IMR-90 (cell line): ENCODE measurements at regions not wholly inside any gene's neighbourhood (a gene's known extent, or its start where the extent isn't known, plus 50 kb on each side); places are given as distances from the start of the nearest gene placed in this dataset.
A peak's percentile ranks its signal among the peaks of the same experiment; 100 is the strongest.

ENCODE experiments used
- ATAC-seq: fragments of 200-7000 bp; cut with Tn5 transposase; 2 replicates; pipeline ENCODE4 v1.9.1; 2020; ENCODE audit warnings: low read depth, mild to moderate bottlenecking, moderate library complexity
- BruUV-seq: library from RNA; stranded (reverse); fragments of 400-500 nt; replicated peaks from 2 replicates; lab custom pipeline; 2021; lab: Mats Ljungman, UMichigan
- CTCF ChIA-PET: fragments of 300-600 bp; formaldehyde crosslinking; extraction: SDS; loops from one replicate; lab custom pipeline; 2021; ENCODE audit warnings: antibody characterized with exemption; lab: Yijun Ruan, JAX
- POLR2A ChIA-PET: fragments of 300-600 bp; sonication (Branson Sonifier 250); formaldehyde crosslinking; loops from one replicate; lab custom pipeline; 2022; ENCODE audit warnings: antibody characterized with exemption; ENCODE audit not compliant: unreplicated experiment; lab: Charles Lee
- DNase-seq: peaks from one replicate; pipeline ENCODE4 v3.0.0; 2013
- H2AFZ ChIP-seq: replicated peaks from 2 replicates; pipeline ENCODE3; 2013; ENCODE audit warnings: low read length, mild to moderate bottlenecking; ENCODE audit not compliant: poor library complexity
- H2AK5ac ChIP-seq: 2 replicates; pipeline ENCODE4 v1.6.1; 2013; ENCODE audit warnings: low read depth, low read length, inconsistent platforms
- H2AK9ac ChIP-seq: replicated peaks from 2 replicates; pipeline ENCODE3; 2013; ENCODE audit warnings: mild to moderate bottlenecking, low read depth, low read length, moderate library complexity; ENCODE audit not compliant: poor library complexity
- H2BK120ac ChIP-seq: 2 replicates; pipeline ENCODE4 v1.6.1; 2013; ENCODE audit warnings: low read depth, low read length, inconsistent platforms
- H2BK15ac ChIP-seq: 3 replicates; pipeline ENCODE4 v1.6.1; 2013; ENCODE audit warnings: low read depth, low read length, inconsistent platforms
- H2BK20ac ChIP-seq: 2 replicates; pipeline ENCODE4 v1.6.1; 2013; ENCODE audit warnings: low read depth, mild to moderate bottlenecking, inconsistent platforms, low read length, moderate library complexity
- H2BK5ac ChIP-seq: 2 replicates; pipeline ENCODE4 v1.6.1; 2013; ENCODE audit warnings: mild to moderate bottlenecking, low read depth, low read length, inconsistent platforms; ENCODE audit not compliant: poor library complexity, severe bottlenecking
- H3K14ac ChIP-seq: replicated peaks from 2 replicates; pipeline ENCODE4 v1.6.1; 2013; ENCODE audit warnings: low read depth, low read length, inconsistent platforms
- H3K18ac ChIP-seq: 2 replicates; pipeline ENCODE4 v1.6.1; 2013; ENCODE audit warnings: low read depth, low read length, control low read depth
- H3K23ac ChIP-seq: 2 replicates; pipeline ENCODE4 v1.6.1; 2013; ENCODE audit warnings: low read depth, low read length, inconsistent platforms
- H3K27ac ChIP-seq: 2 replicates; pipeline ENCODE4 v1.5.1; 2013; ENCODE audit warnings: mild to moderate bottlenecking, control low read depth, low read length; ENCODE audit not compliant: insufficient read depth
- H3K27me3 ChIP-seq: 2 replicates; pipeline ENCODE4 v1.6.1; 2013; ENCODE audit warnings: low read length; ENCODE audit not compliant: control insufficient read depth, insufficient read depth
- H3K36me3 ChIP-seq: 2 replicates; pipeline ENCODE4 v1.6.1; 2013; ENCODE audit warnings: low read length, mixed read lengths; ENCODE audit not compliant: control insufficient read depth, insufficient read depth
- H3K4ac ChIP-seq: 2 replicates; pipeline ENCODE4 v1.6.1; 2013; ENCODE audit warnings: low read depth, low read length, inconsistent platforms
- H3K4me1 ChIP-seq: 2 replicates; pipeline ENCODE4 v1.6.1; 2013; ENCODE audit warnings: low read length, mixed read lengths; ENCODE audit not compliant: control insufficient read depth, insufficient read depth
- H3K4me2 ChIP-seq: 2 replicates; pipeline ENCODE4 v1.6.1; 2013; ENCODE audit warnings: low read depth, mild to moderate bottlenecking, control low read depth, low read length, moderate library complexity
- H3K4me3 ChIP-seq: 2 replicates; pipeline ENCODE4 v1.5.1; 2013; ENCODE audit warnings: low read depth, mild to moderate bottlenecking, control low read depth, low read length, moderate library complexity; ENCODE audit not compliant: insufficient read depth
- H3K56ac ChIP-seq: 2 replicates; pipeline ENCODE4 v1.6.1; 2013; ENCODE audit warnings: low read length, inconsistent platforms; ENCODE audit not compliant: insufficient read depth; ENCODE audit errors: extremely low read depth
- H3K79me1 ChIP-seq, 2 experiments: 2 replicates each; pipeline ENCODE4 v1.6.1; 2013; ENCODE audit warnings: low read length in 2 of 2, inconsistent platforms in 1 of 2, low read depth in 1 of 2
- H3K9ac ChIP-seq: 2 replicates; pipeline ENCODE4 v1.6.1; 2013; ENCODE audit warnings: low read depth, low read length, control low read depth
- H3K9me1 ChIP-seq: 2 replicates; pipeline ENCODE4 v1.6.1; 2013; ENCODE audit warnings: low read length, inconsistent platforms; ENCODE audit not compliant: insufficient read depth
- H3K9me3 ChIP-seq: 2 replicates; pipeline ENCODE4 v1.6.1; 2013; ENCODE audit warnings: low read length; ENCODE audit not compliant: control insufficient read depth, insufficient read depth
- H4K20me1 ChIP-seq: 2 replicates; pipeline ENCODE4 v1.6.1; 2013; ENCODE audit warnings: low read length, inconsistent platforms; ENCODE audit not compliant: insufficient read depth
- H4K5ac ChIP-seq: 2 replicates; pipeline ENCODE4 v1.6.1; 2013; ENCODE audit warnings: mild to moderate bottlenecking, low read depth, low read length, control low read depth
- H4K8ac ChIP-seq, 2 experiments: 2 replicates each; pipeline ENCODE4 v1.6.1; 2013; ENCODE audit warnings: low read depth in 2 of 2, low read length in 2 of 2, control low read depth in 1 of 2, inconsistent platforms in 1 of 2
- H4K91ac ChIP-seq: 2 replicates; pipeline ENCODE4 v1.6.1; 2013; ENCODE audit warnings: low read depth, low read length, inconsistent platforms; ENCODE audit not compliant: insufficient read depth
- CHD1 ChIP-seq: IDR thresholded peaks from 2 replicates; pipeline ENCODE4 v1.6.1; 2012; ENCODE audit warnings: low read depth, low read length, improper control_type of control experiment
- MAFK ChIP-seq: IDR thresholded peaks from 2 replicates; pipeline ENCODE4 v1.6.1; 2012; ENCODE audit warnings: low read depth, low read length, improper control_type of control experiment
- MAZ ChIP-seq: IDR thresholded peaks from 2 replicates; pipeline ENCODE4 v1.6.1; 2012; ENCODE audit warnings: low read depth, mild to moderate bottlenecking, low read length, improper control_type of control experiment, moderate library complexity, borderline replicate concordance
- RFX5 ChIP-seq: IDR thresholded peaks from 2 replicates; pipeline ENCODE4 v1.8.0; 2012; ENCODE audit warnings: low read depth, mild to moderate bottlenecking, low read length, moderate library complexity
- SMC3 ChIP-seq: fragments of 150-350 bp; IDR thresholded peaks from 2 replicates; pipeline ENCODE4 v1.6.1; 2016; ENCODE audit warnings: low read depth, mild to moderate bottlenecking, antibody characterized with exemption, low read length, moderate library complexity
- WGBS, 2 experiments: methylation state at CpG; one replicate each; pipeline versions ENCODE4 v1.1.5 to v1.1.7; 2013; ENCODE audit warnings: missing lambda C conversion rate in 2 of 2; ENCODE audit not compliant: insufficient read length in 1 of 2; ENCODE audit errors: extremely low coverage in 2 of 2; 5-methylcytosine and 5-hydroxymethylcytosine counted together
- dilution Hi-C: fragments of 300-500 bp; cut with HindIII; formaldehyde crosslinking; loops from one replicate; pipeline ENCODE4 v1.14.3; 2018; ENCODE audit warnings: low sequenced_read_pairs; ENCODE audit not compliant: unreplicated experiment
- in situ Hi-C: fragments of 300-500 bp; cut with MboI; formaldehyde crosslinking; loops from 3 replicates; pipeline ENCODE4 v1.14.3; 2019; ENCODE audit warnings: low sequenced_read_pairs, inconsistent platforms, mixed read lengths
- intact Hi-C: fragments of 100-400 bp; cut with micrococcal nuclease; formaldehyde crosslinking; loops from 2 replicates; pipeline ENCODE4 v1.10.0; 2022
- TF ChIP-seq, protein P1 (sequence below): fragments of 150-350 bp; IDR thresholded peaks from 2 replicates; pipeline ENCODE4 v1.6.1; 2017; ENCODE audit warnings: mild to moderate bottlenecking, antibody characterized with exemption, low read length, low read depth
- TF ChIP-seq, protein P2 (sequence below): fragments of 150-350 bp; IDR thresholded peaks from 2 replicates; pipeline ENCODE4 v1.6.1; 2016; ENCODE audit warnings: low read depth, mild to moderate bottlenecking, low read length, moderate library complexity, borderline replicate concordance

DNA sequence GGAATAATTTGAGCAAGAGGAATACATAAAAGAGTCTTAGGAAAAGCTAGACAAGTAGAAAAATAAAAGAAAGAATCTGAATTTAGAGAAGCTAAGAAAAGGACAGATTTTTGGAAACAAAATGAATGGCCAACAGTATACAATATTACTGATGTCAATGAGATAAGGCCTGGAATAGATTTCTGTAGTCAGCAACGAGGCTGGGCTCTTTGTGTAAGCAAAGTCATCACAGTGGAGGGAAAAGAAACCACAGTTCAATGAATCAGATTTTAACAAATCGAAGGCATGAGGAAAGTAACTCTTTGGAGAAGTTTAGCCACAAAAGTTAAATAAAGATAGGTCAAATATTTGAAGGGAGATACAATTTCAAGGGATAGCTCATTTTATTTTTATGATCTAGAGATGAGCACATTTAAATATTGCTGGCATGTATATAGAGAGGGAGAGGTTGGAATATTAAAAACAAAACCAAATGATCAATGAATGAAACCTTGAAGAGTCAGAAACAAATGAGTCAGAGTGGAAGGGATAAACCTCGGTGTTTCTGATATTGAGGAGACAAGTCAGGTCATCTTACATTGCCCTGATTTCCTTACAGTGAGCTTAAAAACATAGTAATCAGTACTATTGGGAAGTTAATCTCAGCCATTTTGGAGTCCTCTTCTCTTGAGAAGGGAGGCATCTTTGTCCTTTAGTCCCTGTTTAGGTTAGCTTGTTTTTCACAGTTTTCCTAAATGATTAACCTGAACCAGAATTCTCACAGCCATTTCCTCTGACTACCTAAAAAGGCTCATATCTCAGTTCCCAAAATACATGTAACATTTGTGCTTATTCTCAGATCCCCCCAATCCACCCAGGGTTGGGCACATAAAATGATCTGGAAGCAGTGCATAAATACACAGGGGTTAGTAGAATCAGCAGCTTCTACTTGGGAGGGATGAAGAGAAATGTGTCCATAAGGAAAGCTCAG is 620.0 kb upstream of the B3GALT2 start (continued):
- no peak for TF ChIP-seq RFX5

DNA sequence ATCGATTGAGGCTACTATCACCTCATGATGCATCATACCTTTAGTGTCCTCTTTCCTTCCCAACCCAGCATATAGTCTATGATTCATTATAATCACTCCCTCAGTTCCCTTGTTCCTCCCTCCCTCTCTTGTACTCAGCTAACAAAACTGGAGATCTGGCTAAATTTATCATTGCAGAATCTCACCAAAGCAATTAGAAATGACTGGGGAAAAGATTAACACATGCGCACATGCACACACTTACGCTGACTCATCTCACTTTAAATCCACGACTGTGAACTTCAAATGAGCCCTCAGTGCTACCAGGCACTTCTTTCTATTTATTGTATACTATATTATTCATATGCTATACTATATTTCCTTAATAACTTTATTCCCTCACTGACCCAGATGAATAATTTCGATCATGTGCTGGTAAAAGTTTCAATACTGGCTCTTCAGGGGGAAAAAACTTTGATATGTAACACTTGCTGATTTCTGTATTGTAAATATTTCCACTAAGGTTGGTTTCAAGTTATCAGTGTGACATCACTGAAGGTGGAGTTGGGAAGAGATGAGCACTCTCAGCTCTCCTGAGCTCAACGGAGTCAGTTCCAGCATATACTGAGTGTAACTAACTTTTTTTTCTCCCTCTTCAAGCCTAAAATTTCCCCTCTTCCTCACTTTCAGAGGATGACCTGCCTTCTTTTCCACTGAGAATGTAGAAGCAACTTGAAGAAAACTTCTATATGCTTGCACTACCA is 613.7 kb upstream of the B3GALT2 start:
- no peak overlapping the region for H2BK120ac ChIP-seq
- peak; percentile 8 for DNase-seq
- H3K9me1 ChIP-seq: no peaks in the 10 kb centered on the region
- H3K9ac ChIP-seq: no peak overlapping the region
- no peak overlapping the region for H3K56ac ChIP-seq
- H4K8ac ChIP-seq: no peak overlapping the region
- no peak overlapping the region for H2BK15ac ChIP-seq
- no peaks in the 10 kb centered on the region for H3K36me3 ChIP-seq
- dilution Hi-C loops: no loop called here
- ChIA-PET CTCF (interaction anchor here (0.6 kb wide), 1 partner anchor 19 kb away, joined by 3 read pairs; no protein-coding TSS in a partner anchor), POLR2A (no interaction called here)
- 100% methylated on average over 1 of the region's 6 CpGs; no CpG with 5 or more reads in 1 of the 2 experiments for WGBS, 2 experiments
- no peak overlapping the region for H2AK5ac ChIP-seq
- H3K27ac ChIP-seq: no peak overlapping the region
- no peaks in the 10 kb centered on the region for H4K20me1 ChIP-seq
- no peaks in the 10 kb centered on the region for H3K27me3 ChIP-seq
- H3K4me1 ChIP-seq: 0 out of 2 replicates have a peak, but pooled peaks cover 2% of the 10 kb centered on the region
- intact Hi-C loops: no loop called here
- no peak overlapping the region for H3K4me2 ChIP-seq
- no peaks in the 10 kb centered on the region for H3K9me3 ChIP-seq
- no peak overlapping the region for H3K18ac ChIP-seq
- H3K23ac ChIP-seq: no peak overlapping the region
- H2AFZ ChIP-seq: no peak overlapping the region
- no peak overlapping the region for H2BK20ac ChIP-seq
- no peak for TF ChIP-seq CHD1
- no peak for TF ChIP-seq MAFK
- TF ChIP-seq, protein P1, sequence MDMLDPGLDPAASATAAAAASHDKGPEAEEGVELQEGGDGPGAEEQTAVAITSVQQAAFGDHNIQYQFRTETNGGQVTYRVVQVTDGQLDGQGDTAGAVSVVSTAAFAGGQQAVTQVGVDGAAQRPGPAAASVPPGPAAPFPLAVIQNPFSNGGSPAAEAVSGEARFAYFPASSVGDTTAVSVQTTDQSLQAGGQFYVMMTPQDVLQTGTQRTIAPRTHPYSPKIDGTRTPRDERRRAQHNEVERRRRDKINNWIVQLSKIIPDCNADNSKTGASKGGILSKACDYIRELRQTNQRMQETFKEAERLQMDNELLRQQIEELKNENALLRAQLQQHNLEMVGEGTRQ: no peak
- no peak for TF ChIP-seq MAZ
- TF ChIP-seq SMC3: no peak
- TF ChIP-seq, protein P2, sequence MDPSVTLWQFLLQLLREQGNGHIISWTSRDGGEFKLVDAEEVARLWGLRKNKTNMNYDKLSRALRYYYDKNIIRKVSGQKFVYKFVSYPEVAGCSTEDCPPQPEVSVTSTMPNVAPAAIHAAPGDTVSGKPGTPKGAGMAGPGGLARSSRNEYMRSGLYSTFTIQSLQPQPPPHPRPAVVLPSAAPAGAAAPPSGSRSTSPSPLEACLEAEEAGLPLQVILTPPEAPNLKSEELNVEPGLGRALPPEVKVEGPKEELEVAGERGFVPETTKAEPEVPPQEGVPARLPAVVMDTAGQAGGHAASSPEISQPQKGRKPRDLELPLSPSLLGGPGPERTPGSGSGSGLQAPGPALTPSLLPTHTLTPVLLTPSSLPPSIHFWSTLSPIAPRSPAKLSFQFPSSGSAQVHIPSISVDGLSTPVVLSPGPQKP: no peak
- no peak overlapping the region for H3K4me3 ChIP-seq
- ATAC-seq: 0 out of 2 replicates have a peak, but pooled peaks have one; percentile 24
- no TSS peak for BruUV-seq
- no peak overlapping the region for H2BK5ac ChIP-seq
- no peak overlapping the region for H2AK9ac ChIP-seq
- no peak overlapping the region for H3K14ac ChIP-seq
- H3K4ac ChIP-seq: no peak overlapping the region
- H4K91ac ChIP-seq: no peak overlapping the region
- H3K79me1 ChIP-seq: no peaks in the 10 kb centered on the region
- no peak overlapping the region for H4K5ac ChIP-seq
- in situ Hi-C loops: no loop called here
